Activated naive CD4-positive, alpha-beta T cell treated with anti-CD3 and anti-CD28 coated beads, Interleukin-2, amount 50 U/mL, for 24 hours (primary cell): ENCODE measurements at regions not wholly inside any gene's neighbourhood (a gene's known extent, or its start where the extent isn't known, plus 50 kb on each side); places are given as distances from the start of the nearest gene placed in this dataset.

ENCODE experiments used
- H3K27ac Mint-ChIP-seq: one replicate; pipeline ENCODE4 v1.8.0; 2021; ENCODE audit warnings: mild to moderate bottlenecking, mixed read lengths
- H3K27me3 Mint-ChIP-seq: one replicate; pipeline ENCODE4 v1.8.0; 2021; ENCODE audit warnings: mixed read lengths
- H3K36me3 Mint-ChIP-seq: one replicate; pipeline ENCODE4 v1.8.0; 2021; ENCODE audit warnings: mixed read lengths
- H3K4me1 Mint-ChIP-seq: one replicate; pipeline ENCODE4 v1.8.0; 2021; ENCODE audit warnings: mixed read lengths
- H3K4me3 Mint-ChIP-seq: one replicate; pipeline ENCODE4 v1.8.0; 2021; ENCODE audit warnings: mild to moderate bottlenecking, mixed read lengths
- H3K9me3 Mint-ChIP-seq: one replicate; pipeline ENCODE4 v1.8.0; 2021; ENCODE audit warnings: mixed read lengths

GRCh38 chr1:177737456-177737855, 232.4 kb downstream of the SEC16B start:
- H3K27me3 Mint-ChIP-seq, result no peaks in the 10 kb centered on the region
- no peaks in the 10 kb centered on the region for H3K4me1 Mint-ChIP-seq
- no peak overlapping the region for H3K27ac Mint-ChIP-seq
- no peaks in the 10 kb centered on the region for H3K36me3 Mint-ChIP-seq
- H3K4me3 Mint-ChIP-seq, result no peak overlapping the region
- H3K9me3 Mint-ChIP-seq, result peaks cover 10% of the 10 kb centered on the region

GRCh38 chr1:177732178-177732577, 237.7 kb downstream of the SEC16B start:
- no peak overlapping the region for H3K4me3 Mint-ChIP-seq
- no peak overlapping the region for H3K27ac Mint-ChIP-seq
- no peaks in the 10 kb centered on the region for H3K4me1 Mint-ChIP-seq
- H3K27me3 Mint-ChIP-seq, result no peaks in the 10 kb centered on the region
- peaks cover 26% of the 10 kb centered on the region for H3K9me3 Mint-ChIP-seq
- H3K36me3 Mint-ChIP-seq, result no peaks in the 10 kb centered on the region

- peaks cover 37% of the 10 kb centered on the region for H3K9me3 Mint-ChIP-seq
- H3K27ac Mint-ChIP-seq, result no peak overlapping the region
- no peaks in the 10 kb centered on the region for H3K36me3 Mint-ChIP-seq
- H3K27me3 Mint-ChIP-seq, result no peaks in the 10 kb centered on the region
- no peak overlapping the region for H3K4me3 Mint-ChIP-seq
- no peaks in the 10 kb centered on the region for H3K4me1 Mint-ChIP-seq
These were observed 240.2 kb downstream of the SEC16B start for GRCh38 chr1:177729646-177730045.

- H3K9me3 Mint-ChIP-seq, result peaks cover 24% of the 10 kb centered on the region
- peaks cover 2% of the 10 kb centered on the region for H3K36me3 Mint-ChIP-seq
- no peak overlapping the region for H3K4me3 Mint-ChIP-seq
- no peaks in the 10 kb centered on the region for H3K4me1 Mint-ChIP-seq
- H3K27ac Mint-ChIP-seq, result no peak overlapping the region
- H3K27me3 Mint-ChIP-seq, result no peaks in the 10 kb centered on the region
These were observed 246.3 kb downstream of the SEC16B start for GRCh38 chr1:177723533-177723932.

- no peak overlapping the region for H3K27ac Mint-ChIP-seq
- H3K4me1 Mint-ChIP-seq, result no peaks in the 10 kb centered on the region
- H3K36me3 Mint-ChIP-seq, result no peaks in the 10 kb centered on the region
- no peak overlapping the region for H3K4me3 Mint-ChIP-seq
- H3K9me3 Mint-ChIP-seq, result peaks cover 6% of the 10 kb centered on the region
- no peaks in the 10 kb centered on the region for H3K27me3 Mint-ChIP-seq
These were observed 258.9 kb downstream of the SEC16B start for GRCh38 chr1:177710696-177711620.

- Mint-ChIP-seq H3K4me3 (no peak overlapping the region), H3K36me3 (no peaks in the 10 kb centered on the region), H3K27me3 (no peaks in the 10 kb centered on the region)
These were observed 261.5 kb downstream of the SEC16B start for GRCh38 chr1:177708406-177708805.

GRCh38 chr1:177706977-177707376, 262.9 kb downstream of the SEC16B start:
- no peaks in the 10 kb centered on the region for H3K36me3 Mint-ChIP-seq
- no peaks in the 10 kb centered on the region for H3K9me3 Mint-ChIP-seq
- no peak overlapping the region for H3K27ac Mint-ChIP-seq
- H3K4me3 Mint-ChIP-seq, result no peak overlapping the region
- H3K27me3 Mint-ChIP-seq, result no peaks in the 10 kb centered on the region
- no peaks in the 10 kb centered on the region for H3K4me1 Mint-ChIP-seq

More at GRCh38 chr1:177708406-177708805, 261.5 kb downstream of the SEC16B start:
- Mint-ChIP-seq H3K27ac (no peak overlapping the region), H3K9me3 (no peaks in the 10 kb centered on the region), H3K4me1 (no peaks in the 10 kb centered on the region)

- Mint-ChIP-seq H3K27me3 (no peaks in the 10 kb centered on the region), H3K36me3 (no peaks in the 10 kb centered on the region), H3K4me3 (no peak overlapping the region), H3K9me3 (no peaks in the 10 kb centered on the region), H3K4me1 (no peaks in the 10 kb centered on the region), H3K27ac (no peak overlapping the region)
These were observed 264.0 kb downstream of the SEC16B start for GRCh38 chr1:177705839-177706238.

GRCh38 chr1:177703888-177704446, 265.9 kb downstream of the SEC16B start:
- Mint-ChIP-seq H3K27me3 (no peaks in the 10 kb centered on the region), H3K4me1 (no peaks in the 10 kb centered on the region), H3K27ac (no peak overlapping the region), H3K4me3 (no peak overlapping the region), H3K36me3 (no peaks in the 10 kb centered on the region), H3K9me3 (no peaks in the 10 kb centered on the region)

GRCh38 chr1:177701654-177702353, 268.1 kb downstream of the SEC16B start:
- Mint-ChIP-seq H3K4me1 (no peaks in the 10 kb centered on the region), H3K27ac (no peak overlapping the region), H3K9me3 (no peaks in the 10 kb centered on the region), H3K27me3 (no peaks in the 10 kb centered on the region), H3K4me3 (no peak overlapping the region), H3K36me3 (no peaks in the 10 kb centered on the region)

- no peak overlapping the region for H3K4me3 Mint-ChIP-seq
- no peaks in the 10 kb centered on the region for H3K9me3 Mint-ChIP-seq
- no peak overlapping the region for H3K27ac Mint-ChIP-seq
- no peaks in the 10 kb centered on the region for H3K4me1 Mint-ChIP-seq
- H3K27me3 Mint-ChIP-seq, result no peaks in the 10 kb centered on the region
- H3K36me3 Mint-ChIP-seq, result no peaks in the 10 kb centered on the region
These were observed 269.0 kb downstream of the SEC16B start for GRCh38 chr1:177700856-177701255.

- Mint-ChIP-seq H3K4me3 (no peak overlapping the region), H3K27ac (no peak overlapping the region), H3K36me3 (no peaks in the 10 kb centered on the region), H3K4me1 (no peaks in the 10 kb centered on the region), H3K9me3 (peaks cover 11% of the 10 kb centered on the region), H3K27me3 (no peaks in the 10 kb centered on the region)
These were observed 278.9 kb downstream of the SEC16B start for GRCh38 chr1:177690996-177691395.

- H3K9me3 Mint-ChIP-seq, result peaks cover 21% of the 10 kb centered on the region
These were observed 282.3 kb downstream of the SEC16B start for GRCh38 chr1:177687544-177687943.

GRCh38 chr1:177686933-177687332, 282.9 kb downstream of the SEC16B start:
- no peaks in the 10 kb centered on the region for H3K4me1 Mint-ChIP-seq
- no peak overlapping the region for H3K4me3 Mint-ChIP-seq
- H3K27me3 Mint-ChIP-seq, result no peaks in the 10 kb centered on the region
- H3K9me3 Mint-ChIP-seq, result peaks cover 20% of the 10 kb centered on the region
- no peak overlapping the region for H3K27ac Mint-ChIP-seq
- H3K36me3 Mint-ChIP-seq, result no peaks in the 10 kb centered on the region

More at GRCh38 chr1:177687544-177687943, 282.3 kb downstream of the SEC16B start:
- H3K4me3 Mint-ChIP-seq, result no peak overlapping the region
- no peaks in the 10 kb centered on the region for H3K4me1 Mint-ChIP-seq
- H3K27me3 Mint-ChIP-seq, result no peaks in the 10 kb centered on the region
- H3K27ac Mint-ChIP-seq, result no peak overlapping the region
- no peaks in the 10 kb centered on the region for H3K36me3 Mint-ChIP-seq

- H3K36me3 Mint-ChIP-seq, result no peaks in the 10 kb centered on the region
- no peaks in the 10 kb centered on the region for H3K9me3 Mint-ChIP-seq
- no peak overlapping the region for H3K27ac Mint-ChIP-seq
- H3K27me3 Mint-ChIP-seq, result no peaks in the 10 kb centered on the region
- H3K4me1 Mint-ChIP-seq, result no peaks in the 10 kb centered on the region
- H3K4me3 Mint-ChIP-seq, result no peak overlapping the region
These were observed 300.7 kb downstream of the SEC16B start for GRCh38 chr1:177669161-177669560.

GRCh38 chr1:177665935-177666334, 303.9 kb downstream of the SEC16B start:
- peaks cover 10% of the 10 kb centered on the region for H3K9me3 Mint-ChIP-seq

More at GRCh38 chr1:177665935-177666334, 303.9 kb downstream of the SEC16B start:
- Mint-ChIP-seq H3K36me3 (no peaks in the 10 kb centered on the region), H3K27ac (no peak overlapping the region), H3K4me1 (no peaks in the 10 kb centered on the region), H3K27me3 (no peaks in the 10 kb centered on the region), H3K4me3 (no peak overlapping the region)
